Esophagus mucosa (tissue), 1 donor: ENCODE measurements at regions not wholly inside any gene's neighbourhood (a gene's known extent, or its start where the extent isn't known, plus 50 kb on each side); places are given as distances from the start of the nearest gene placed in this dataset.
"Not testable (repeated sequence)": the region's sequence is repeated elsewhere in the genome, so short reads cannot be mapped to it uniquely, and the experiment has no call there.

Experiments used
- ATAC-seq: fragments of 200-7000 bp; cut with Tn5 transposase; one replicate; pipeline ENCODE4 v1.9.1; 2020
- donor health status: DM: yes; HTN: yes; CAD: no.

DNA sequence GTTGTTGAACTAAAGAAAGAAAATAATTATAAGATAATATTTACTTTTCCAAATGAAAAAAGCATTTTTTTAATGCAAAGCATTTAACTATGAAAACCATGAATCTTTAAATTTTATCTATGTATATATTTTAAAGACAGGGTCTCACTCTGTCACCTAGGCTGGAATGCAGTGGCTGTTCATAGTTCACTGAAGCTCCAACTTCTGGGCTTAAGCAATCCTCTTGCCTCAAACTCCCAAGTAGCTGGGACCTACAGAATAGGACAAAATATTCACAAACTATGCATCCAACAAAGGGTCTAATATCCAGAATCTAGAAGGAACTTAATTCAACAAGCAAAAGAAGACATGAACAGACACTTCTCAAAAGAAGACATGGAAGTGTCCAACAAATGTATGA, 55.9 kb upstream of the ALB start:
- no peak for ATAC-seq

DNA sequence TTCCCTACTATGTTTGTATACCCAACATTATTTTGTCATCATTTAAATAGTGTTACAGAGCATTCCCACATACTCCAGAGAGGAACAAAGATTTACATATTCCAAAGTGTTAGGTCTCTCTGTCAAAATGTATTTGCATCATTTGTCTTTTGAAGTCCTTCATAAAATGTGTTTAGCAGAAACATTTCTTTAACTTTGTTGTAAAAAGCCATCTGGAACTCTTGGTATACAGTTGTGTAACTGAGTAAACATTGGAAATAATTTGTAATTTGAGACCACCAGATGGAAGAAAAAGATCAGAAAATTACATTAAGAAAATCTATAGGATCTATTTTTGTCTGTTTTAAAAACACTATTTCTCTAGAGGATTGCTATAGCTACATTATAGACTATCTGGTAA, 56.6 kb upstream of the ALB start:
- no peak for ATAC-seq

DNA sequence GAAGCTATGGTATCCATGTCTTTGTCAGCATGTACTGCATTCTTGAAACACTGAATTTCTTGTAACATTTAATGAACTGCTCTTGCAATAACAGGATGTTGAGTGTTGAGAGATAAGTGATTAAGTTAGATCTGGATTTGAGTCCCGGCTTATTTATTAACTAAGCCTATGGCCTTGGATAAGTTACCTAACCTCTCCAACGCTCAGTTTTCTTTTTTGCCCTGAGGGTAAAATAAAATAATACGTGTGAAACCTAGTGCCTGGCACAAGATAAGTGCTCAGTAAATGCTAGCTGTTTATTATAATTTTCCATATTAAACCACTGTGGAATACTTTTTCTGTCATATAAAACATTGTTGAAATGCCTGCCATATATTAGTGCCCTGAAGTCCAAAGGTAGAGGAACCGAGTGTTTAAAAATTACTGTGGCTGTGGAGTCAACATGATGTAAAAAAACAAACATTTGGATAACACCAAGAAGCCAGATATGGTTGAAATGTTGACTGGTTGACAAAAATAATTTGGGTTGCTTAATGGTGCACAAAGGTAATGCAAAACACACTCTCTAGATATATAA, 58.6 kb upstream of the ALB start:
- ATAC-seq = no peak

DNA sequence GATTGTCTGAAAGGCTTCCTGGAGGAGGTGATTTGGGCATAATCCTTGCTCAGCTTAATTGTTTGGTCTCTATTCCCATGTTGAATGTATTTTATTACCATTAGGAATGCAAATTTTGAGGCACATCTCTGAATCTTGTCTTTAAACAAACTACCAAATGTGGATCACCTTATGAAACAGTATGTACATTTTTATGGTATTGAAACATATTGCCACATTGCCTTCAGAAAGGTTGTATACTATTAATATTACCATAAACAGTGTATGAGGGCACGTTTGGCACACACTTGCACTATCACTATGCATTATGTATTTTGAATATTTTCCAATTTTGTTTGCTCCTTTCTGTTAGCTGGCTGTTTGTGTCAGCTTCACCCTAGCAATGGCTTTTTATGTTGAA, 60.0 kb upstream of the ALB start:
- ATAC-seq = no peak

DNA sequence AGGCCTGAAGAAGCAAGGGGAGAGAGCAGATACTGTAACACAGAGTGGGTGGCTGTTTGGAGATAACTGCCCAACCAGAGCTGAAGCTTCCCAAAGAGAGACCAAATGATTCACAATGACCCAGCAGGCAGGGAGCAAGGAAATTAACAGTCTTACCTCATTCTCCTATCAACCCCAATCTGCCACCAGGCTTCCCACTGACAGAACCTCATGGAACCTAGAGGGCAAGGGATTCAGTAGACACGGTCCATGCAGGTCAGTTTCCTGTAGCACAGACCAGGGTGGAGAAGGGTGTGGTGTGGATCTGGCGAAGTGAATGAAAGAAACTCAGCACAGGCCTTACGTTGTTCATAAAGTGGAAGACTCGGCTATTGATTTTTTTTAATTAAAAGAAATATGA, 60.7 kb upstream of the ALB start:
- ATAC-seq = no peak

DNA sequence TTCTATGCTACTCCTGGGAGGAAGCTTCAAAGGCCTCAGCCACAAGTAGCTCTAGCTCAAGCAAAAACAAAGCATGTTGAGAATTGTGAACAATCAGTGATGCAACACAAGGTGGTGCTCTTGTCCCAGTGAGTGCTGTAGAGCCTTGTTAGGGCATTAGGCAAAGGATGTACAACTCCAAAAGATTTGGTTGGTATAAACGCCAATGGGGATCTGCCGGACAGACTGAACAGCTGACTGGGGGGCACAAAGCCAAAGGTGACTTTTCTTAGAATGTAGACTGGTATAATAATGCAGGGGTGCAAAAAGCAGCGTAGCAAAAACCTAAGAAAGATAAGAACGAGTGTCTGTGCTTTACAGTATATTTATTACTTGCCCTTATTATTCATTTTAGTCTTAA, 62.6 kb upstream of the ALB start:
- ATAC-seq = peak; percentile 67

DNA sequence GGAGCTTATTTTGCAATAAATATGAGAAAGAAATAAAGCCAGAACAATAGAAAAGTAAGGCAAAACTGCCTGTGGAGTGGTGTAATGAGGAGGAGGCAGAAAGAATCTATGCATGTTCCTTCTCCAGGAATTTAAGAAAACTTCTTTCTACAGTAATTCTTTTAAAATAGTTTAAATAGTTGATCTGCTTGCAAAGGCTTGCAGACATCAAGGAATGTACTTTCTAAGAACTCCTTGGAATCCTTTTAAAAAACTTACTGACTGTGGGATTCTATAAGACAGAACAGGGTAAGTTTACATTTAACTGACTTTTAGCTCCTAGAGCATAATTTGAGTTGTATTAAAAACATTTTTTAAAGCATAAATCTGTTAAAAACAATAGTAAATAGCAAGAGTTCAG, 63.2 kb upstream of the ALB start:
- no peak for ATAC-seq

DNA sequence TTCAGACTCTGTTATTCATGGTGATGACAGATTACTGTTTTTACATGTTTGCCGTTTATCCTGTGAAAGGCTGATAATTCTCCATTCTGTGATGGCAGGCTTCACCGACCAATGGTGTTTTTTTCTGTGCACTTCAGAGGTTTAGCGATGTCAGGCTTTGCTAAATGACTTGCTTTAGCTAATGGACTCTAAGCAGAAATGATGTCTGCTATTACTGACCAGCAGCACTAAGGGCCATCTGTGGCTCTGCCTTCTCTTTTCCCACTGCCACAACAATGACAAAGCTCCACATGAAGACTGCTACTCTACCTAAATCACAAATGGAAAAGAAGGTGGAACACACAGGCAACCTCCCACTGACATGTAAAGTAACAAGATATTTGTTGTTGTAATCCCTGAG, 68.4 kb upstream of the ALB start:
- ATAC-seq = no peak

DNA sequence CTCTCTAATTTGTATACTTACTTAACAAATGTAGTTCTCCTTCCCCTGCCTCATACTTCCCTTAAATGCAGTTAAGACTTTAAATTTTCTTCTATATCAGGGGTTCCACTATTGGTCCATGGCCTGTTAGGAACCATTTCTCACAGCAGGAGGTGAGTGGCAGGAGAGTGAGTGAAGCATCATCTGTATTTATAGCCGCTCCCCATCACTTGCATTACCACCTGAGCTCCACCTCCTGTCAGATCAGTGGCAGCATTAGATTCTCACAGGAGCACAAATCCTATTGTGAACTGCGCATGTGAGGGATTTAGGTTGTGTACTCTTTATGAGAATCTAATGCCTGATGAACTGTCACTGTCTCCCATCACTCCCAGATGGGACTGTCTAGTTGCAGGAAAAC, 72.1 kb upstream of the ALB start:
- not testable (repeated sequence) for ATAC-seq

DNA sequence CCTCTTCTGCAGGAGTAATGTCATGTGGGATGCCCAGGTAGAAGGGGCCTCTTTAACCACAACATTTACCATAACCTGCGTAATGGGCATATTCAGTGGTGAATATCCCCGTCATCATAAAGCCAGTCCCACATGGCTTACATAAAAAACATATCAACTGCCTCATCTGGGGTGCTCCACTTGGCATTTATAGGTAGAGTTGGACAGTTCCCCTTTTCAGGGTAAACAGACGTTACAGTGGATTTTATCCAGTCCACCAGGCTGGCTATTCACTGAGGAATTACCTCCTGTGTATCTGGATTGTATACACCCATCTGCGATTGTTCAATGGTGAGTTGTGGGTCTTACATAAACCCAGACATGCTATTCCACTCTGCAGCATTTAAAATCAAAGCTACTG, 70.7 kb upstream of the ANKRD17 start:
- ATAC-seq = no peak

DNA sequence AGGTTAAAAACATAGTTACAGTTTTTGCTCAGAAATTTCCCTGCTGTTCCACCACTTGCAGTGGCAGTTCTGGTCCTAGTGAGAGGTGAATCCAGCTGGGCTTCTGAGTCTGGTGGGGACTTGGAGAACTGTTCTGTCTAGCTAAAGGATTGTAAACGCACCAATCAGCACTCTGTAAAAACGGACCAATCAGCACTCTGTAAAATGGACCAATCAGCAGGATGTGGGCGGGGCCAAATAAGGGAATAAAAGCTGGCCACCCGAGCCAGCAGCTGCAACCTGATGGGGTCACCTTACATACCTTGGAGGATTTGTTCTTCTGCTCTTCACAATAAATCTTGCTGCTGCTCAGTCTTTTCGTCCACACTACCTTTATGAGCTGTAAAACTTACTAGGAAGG, 67.2 kb upstream of the ANKRD17 start:
- ATAC-seq = not testable (repeated sequence)

DNA sequence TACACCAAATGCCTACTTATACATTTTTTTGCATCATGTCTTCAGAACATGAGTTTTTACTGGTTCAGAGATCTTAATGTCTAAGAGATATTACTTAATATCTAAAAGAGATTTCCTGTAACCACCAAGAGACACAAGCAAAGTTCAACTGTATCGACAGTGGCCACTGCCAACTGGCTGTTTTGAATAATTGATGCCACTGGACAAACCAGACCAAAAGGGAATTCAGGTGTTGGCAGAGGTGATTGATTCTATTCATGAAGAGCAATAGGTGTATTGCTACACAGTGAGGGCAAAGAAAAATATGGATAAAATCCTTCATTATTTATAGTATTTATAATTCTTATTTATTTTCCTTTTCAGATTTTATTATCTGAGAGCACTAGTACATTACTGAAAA, 58.5 kb upstream of the ANKRD17 start:
- ATAC-seq = no peak

DNA sequence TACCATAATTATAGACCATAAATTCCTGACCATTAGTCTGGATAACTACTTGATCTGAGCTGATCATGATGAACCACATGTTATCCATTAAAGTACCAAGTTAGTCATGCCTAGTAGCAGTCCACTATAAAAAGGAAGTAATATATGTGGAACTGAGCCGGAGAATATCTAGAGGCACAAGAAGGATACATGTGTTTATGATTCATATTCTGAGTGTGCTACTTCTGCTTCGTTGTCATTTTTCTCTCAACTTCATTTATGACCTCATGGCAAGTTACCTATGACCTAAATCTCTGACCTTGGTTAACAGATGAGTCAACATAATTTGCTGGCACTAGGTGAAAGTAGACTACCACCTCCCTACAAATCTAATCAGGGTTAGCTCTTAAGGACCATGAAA, 56.5 kb upstream of the ANKRD17 start:
- peak; percentile 58 for ATAC-seq

DNA sequence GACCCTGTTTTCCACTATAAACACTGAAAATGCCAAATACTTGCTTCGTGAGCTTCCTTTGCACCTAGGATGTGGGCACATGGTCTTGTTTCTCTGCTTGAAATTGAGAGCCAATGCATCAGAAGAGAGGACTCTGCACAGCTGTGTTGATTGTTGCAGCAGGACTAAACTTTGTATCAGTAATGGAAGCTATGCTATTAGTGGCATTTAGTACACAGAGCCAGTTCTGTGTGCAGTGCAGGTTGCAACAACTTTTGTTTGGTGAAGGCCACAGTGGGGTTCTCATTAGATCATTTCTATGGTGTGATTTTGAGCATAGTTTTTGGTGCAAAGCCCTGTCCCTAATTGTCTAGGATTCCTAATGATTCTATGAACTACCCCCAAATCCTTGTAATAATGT, 54.4 kb upstream of the ANKRD17 start:
- no peak for ATAC-seq

DNA sequence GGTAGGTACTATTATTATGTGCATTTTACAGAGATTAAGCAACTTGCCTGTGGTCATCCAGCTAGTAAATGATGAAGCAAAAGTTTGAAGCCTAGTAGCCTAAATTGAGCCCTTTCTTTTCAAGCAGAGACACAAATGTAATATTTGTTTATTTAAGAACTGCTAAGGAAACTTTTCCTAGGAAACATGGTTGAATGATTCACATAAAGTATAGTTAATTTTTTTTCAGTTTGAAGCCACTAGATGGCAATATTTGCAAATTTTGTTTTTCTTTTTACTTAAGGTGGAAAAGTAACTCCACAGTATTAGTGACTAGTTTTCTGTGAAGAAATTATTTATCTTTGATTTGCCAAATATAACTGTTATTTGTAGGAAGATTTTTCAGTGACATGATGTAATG, 52.8 kb upstream of the ANKRD17 start:
- ATAC-seq = no peak

DNA sequence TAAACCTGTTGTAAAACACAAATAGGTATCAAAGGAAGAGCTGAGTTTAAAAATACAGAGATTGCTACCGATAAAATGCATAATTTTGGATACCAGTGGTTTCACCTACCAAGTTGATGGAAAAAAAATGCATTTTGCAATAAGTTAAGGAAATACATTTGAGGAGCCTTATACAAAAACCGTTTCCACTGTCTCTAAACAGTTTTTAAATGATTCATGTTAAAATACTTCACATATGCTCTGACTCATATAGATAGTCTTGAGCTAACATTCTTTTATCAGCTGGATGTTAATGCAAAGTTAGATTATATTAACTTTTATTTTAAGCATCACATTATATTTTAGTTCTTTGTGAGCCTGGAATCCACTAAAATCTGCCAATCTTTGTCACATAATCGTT, 50.6 kb upstream of the ANKRD17 start:
- no peak for ATAC-seq
